Liver (tissue), 8 donors: ENCODE measurements at regions not wholly inside any gene's neighbourhood (a gene's known extent, or its start where the extent isn't known, plus 50 kb on each side); places are given as distances from the start of the nearest gene placed in this dataset.

Source experiments
- DNase-seq: peaks from one replicate; pipeline ENCODE4 v3.0.0-alpha.2; 2017; ENCODE audit warnings: low spot score
- H3K27ac ChIP-seq, 2 donors: one replicate each; pipeline ENCODE4 v1.7.0; 2013; ENCODE audit warnings: inconsistent platforms in 2 of 2, low read length in 2 of 2, control low read depth in 1 of 2, low read depth in 1 of 2, mild to moderate bottlenecking in 1 of 2
- H3K27me3 ChIP-seq, 4 donors: one replicate each; pipeline versions ENCODE4 v1.6.1 to v1.7.0; 2013; ENCODE audit warnings: low read length in 3 of 4, inconsistent platforms in 1 of 4, mild to moderate bottlenecking in 1 of 4, moderate library complexity in 1 of 4; ENCODE audit not compliant: control insufficient read depth in 4 of 4, insufficient read depth in 4 of 4
- H3K36me3 ChIP-seq, 4 donors: one replicate each; pipeline versions ENCODE4 v1.6.1 to v1.7.0; 2013; ENCODE audit warnings: low read length in 3 of 4, mild to moderate bottlenecking in 3 of 4, low read depth in 1 of 4, moderate library complexity in 1 of 4; ENCODE audit not compliant: control insufficient read depth in 4 of 4, insufficient read depth in 3 of 4
- H3K4me1 ChIP-seq, 4 donors: one replicate each; pipeline versions ENCODE4 v1.6.1 to v1.7.0; 2013; ENCODE audit warnings: low read length in 3 of 4, mild to moderate bottlenecking in 3 of 4, moderate library complexity in 1 of 4; ENCODE audit not compliant: control insufficient read depth in 4 of 4, insufficient read depth in 4 of 4
- H3K4me3 ChIP-seq, 3 donors: one replicate each; pipeline versions ENCODE4 v1.6.1 to v1.7.0; 2013; ENCODE audit warnings: low read length in 3 of 3, control low read depth in 1 of 3, low read depth in 1 of 3, mild to moderate bottlenecking in 1 of 3
- H3K9ac ChIP-seq, 2 donors: one replicate each; pipeline ENCODE4 v1.7.0; 2013; ENCODE audit warnings: low read length in 2 of 2, mild to moderate bottlenecking in 2 of 2, moderate library complexity in 2 of 2, control low read depth in 1 of 2, low read depth in 1 of 2
- H3K9me3 ChIP-seq, 4 donors: one replicate each; pipeline versions ENCODE4 v1.6.1 to v1.7.0; 2013; ENCODE audit warnings: low read length in 3 of 4; ENCODE audit not compliant: control insufficient read depth in 4 of 4
- EGR1 ChIP-seq, 2 donors: IDR thresholded peaks; 2 replicates each; pipeline ENCODE4 v1.6.1; 2016 to 2018; ENCODE audit warnings: antibody characterized with exemption in 2 of 2, low read depth in 2 of 2
- FOXA1 ChIP-seq: IDR thresholded peaks from 2 replicates; pipeline ENCODE4 v1.6.1; 2016; ENCODE audit warnings: antibody characterized with exemption
- FOXA2 ChIP-seq: IDR thresholded peaks from 2 replicates; pipeline ENCODE4 v1.6.1; 2016; ENCODE audit warnings: antibody characterized with exemption
- GABPA ChIP-seq, 2 donors: IDR thresholded peaks in 1 of 2; conservative IDR thresholded peaks in 1 of 2; 2 replicates each; pipeline ENCODE4 v1.6.1; 2016; ENCODE audit warnings: antibody characterized with exemption in 2 of 2, mild to moderate bottlenecking in 1 of 2, moderate library complexity in 1 of 2
- HNF4A ChIP-seq, 2 donors: conservative IDR thresholded peaks; 2 replicates each; pipeline ENCODE4 v1.6.1; 2016; ENCODE audit warnings: antibody characterized with exemption in 2 of 2, mild to moderate bottlenecking in 2 of 2
- HNF4G ChIP-seq: IDR thresholded peaks from 2 replicates; pipeline ENCODE4 v1.6.1; 2016; ENCODE audit warnings: antibody characterized with exemption
- JUND ChIP-seq, 2 donors: IDR thresholded peaks; 2 replicates each; pipeline ENCODE4 v1.6.1; 2016; ENCODE audit warnings: antibody characterized with exemption in 2 of 2
- RAD21 ChIP-seq, 2 donors: IDR thresholded peaks; 2 replicates each; pipeline ENCODE4 v1.6.1; 2016; ENCODE audit warnings: antibody characterized with exemption in 2 of 2, mild to moderate bottlenecking in 2 of 2
- REST ChIP-seq: IDR thresholded peaks from 2 replicates; pipeline ENCODE4 v1.6.1; 2016; ENCODE audit warnings: antibody characterized with exemption, mild to moderate bottlenecking
- RXRA ChIP-seq, 2 donors: IDR thresholded peaks; 2 replicates each; pipeline ENCODE4 v1.6.1; 2017 to 2018; ENCODE audit warnings: antibody characterized with exemption in 2 of 2, mild to moderate bottlenecking in 1 of 2
- SP1 ChIP-seq: IDR thresholded peaks from 2 replicates; pipeline ENCODE4 v1.6.1; 2018; ENCODE audit warnings: antibody characterized with exemption, mild to moderate bottlenecking
- TAF1 ChIP-seq: conservative IDR thresholded peaks from 2 replicates; pipeline ENCODE4 v1.6.1; 2016; ENCODE audit warnings: antibody characterized with exemption, mild to moderate bottlenecking
- YY1 ChIP-seq: IDR thresholded peaks from 2 replicates; pipeline ENCODE4 v1.6.1; 2016; ENCODE audit warnings: antibody characterized with exemption, mild to moderate bottlenecking
- WGBS: extraction: QIAGEN DNeasy Blood & Tissue Kit; methylation state at CpG from one replicate; pipeline ENCODE4 v1.1.7; 2013; 5-methylcytosine and 5-hydroxymethylcytosine counted together
- TF ChIP-seq, protein P1 (sequence below): IDR thresholded peaks from 2 replicates; pipeline ENCODE4 v1.6.1; 2016; ENCODE audit warnings: antibody characterized with exemption
- TF ChIP-seq, protein P2 (sequence below): IDR thresholded peaks from 2 replicates; pipeline ENCODE4 v1.6.1; 2016; ENCODE audit warnings: antibody characterized with exemption
- TF ChIP-seq, protein P3 (sequence below): IDR thresholded peaks from 2 replicates; pipeline ENCODE4 v1.6.1; 2016; ENCODE audit warnings: antibody characterized with exemption
- TF ChIP-seq, protein P4 (sequence below): fragments of 150-350 bp; IDR thresholded peaks from 2 replicates; pipeline ENCODE4 v1.5.1; 2017; ENCODE audit warnings: improper control_type of control experiment, low read depth, low read length; ENCODE audit not compliant: missing input control
- donor health status: healthy.
- donor health status: healthy.
- donor health status: healthy.
- donor health status: healthy.
- donor health status: healthy.

- TF ChIP-seq TAF1 (no peak), REST (no peak), JUND (IDR thresholded peaks at IDR 0.05) (no peak), HNF4A (conservative IDR thresholded peaks at IDR 0.05) (no peak)
- WGBS: 52% methylated on average over 1 of the region's 1 CpG
- no peak overlapping the region for H3K4me3 ChIP-seq
- H3K36me3 ChIP-seq: no peaks in the 10 kb centered on the region
- no peak for DNase-seq
- H3K9ac ChIP-seq: no peak overlapping the region
- no peaks in the 10 kb centered on the region for H3K9me3 ChIP-seq
- H3K4me1 ChIP-seq: no peaks in the 10 kb centered on the region
- H3K27ac ChIP-seq: no peak overlapping the region
- H3K27me3 ChIP-seq: no peaks in the 10 kb centered on the region
Observed at GRCh38 chr7:21175714-21176113, 252.2 kb upstream of the SP4 start.

DNA sequence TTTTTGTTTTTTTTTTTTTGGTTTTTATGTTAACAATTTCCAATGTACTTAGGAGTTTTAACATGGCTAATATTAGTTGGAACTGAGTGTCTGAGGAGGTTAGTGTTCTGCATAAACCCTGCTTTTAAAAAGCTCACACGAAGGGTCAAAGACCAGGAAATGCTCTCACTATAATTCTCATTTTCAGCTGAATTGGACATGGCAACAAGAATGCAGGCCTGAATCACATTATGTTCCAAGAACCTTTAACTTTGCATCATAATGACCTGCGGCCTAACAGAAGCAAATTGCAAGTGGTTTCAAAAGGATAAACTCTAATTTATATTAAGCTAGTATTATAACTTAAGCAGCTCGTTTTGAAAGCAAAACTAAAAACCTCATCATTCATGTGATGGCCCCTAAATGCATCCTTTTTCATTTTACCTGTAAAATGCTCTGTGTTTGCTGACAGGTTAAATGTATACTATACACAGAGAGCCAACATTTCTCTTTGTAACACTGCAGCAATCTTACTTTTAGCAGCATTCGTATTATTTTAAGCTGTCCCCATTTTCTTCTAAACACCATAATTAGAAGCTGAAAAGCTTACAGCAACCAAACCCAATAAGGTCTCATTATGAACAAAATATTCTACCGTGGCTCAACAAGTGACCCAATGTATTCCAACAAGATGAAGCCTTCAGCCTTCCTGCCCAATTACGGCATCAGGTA, 242.8 kb upstream of the SP4 start:
- no peaks in the 10 kb centered on the region for H3K4me1 ChIP-seq
- no peak overlapping the region for H3K9ac ChIP-seq
- TF ChIP-seq FOXA2 (no peak), TAF1 (no peak), SP1 (no peak), JUND (IDR thresholded peaks at IDR 0.05) (no peak), GABPA (IDR thresholded peaks at IDR 0.05 in 1 of 2, conservative IDR thresholded peaks at IDR 0.05 in 1 of 2) (no peak), HNF4A (conservative IDR thresholded peaks at IDR 0.05) (no peak), HNF4G (no peak), EGR1 (IDR thresholded peaks at IDR 0.05; ENCODE audit: low read depth in 2 of 2) (no peak), RXRA (IDR thresholded peaks at IDR 0.05) (no peak), RAD21 (IDR thresholded peaks at IDR 0.05) (no peak), FOXA1 (no peak), YY1 (no peak), REST (no peak)
- TF ChIP-seq, protein P1, sequence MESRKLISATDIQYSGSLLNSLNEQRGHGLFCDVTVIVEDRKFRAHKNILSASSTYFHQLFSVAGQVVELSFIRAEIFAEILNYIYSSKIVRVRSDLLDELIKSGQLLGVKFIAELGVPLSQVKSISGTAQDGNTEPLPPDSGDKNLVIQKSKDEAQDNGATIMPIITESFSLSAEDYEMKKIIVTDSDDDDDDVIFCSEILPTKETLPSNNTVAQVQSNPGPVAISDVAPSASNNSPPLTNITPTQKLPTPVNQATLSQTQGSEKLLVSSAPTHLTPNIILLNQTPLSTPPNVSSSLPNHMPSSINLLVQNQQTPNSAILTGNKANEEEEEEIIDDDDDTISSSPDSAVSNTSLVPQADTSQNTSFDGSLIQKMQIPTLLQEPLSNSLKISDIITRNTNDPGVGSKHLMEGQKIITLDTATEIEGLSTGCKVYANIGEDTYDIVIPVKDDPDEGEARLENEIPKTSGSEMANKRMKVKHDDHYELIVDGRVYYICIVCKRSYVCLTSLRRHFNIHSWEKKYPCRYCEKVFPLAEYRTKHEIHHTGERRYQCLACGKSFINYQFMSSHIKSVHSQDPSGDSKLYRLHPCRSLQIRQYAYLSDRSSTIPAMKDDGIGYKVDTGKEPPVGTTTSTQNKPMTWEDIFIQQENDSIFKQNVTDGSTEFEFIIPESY: no peak
- TF ChIP-seq, protein P2, sequence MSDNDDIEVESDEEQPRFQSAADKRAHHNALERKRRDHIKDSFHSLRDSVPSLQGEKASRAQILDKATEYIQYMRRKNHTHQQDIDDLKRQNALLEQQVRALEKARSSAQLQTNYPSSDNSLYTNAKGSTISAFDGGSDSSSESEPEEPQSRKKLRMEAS: no peak
- TF ChIP-seq, protein P3, sequence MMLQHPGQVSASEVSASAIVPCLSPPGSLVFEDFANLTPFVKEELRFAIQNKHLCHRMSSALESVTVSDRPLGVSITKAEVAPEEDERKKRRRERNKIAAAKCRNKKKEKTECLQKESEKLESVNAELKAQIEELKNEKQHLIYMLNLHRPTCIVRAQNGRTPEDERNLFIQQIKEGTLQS: no peak
- TF ChIP-seq, protein P4, sequence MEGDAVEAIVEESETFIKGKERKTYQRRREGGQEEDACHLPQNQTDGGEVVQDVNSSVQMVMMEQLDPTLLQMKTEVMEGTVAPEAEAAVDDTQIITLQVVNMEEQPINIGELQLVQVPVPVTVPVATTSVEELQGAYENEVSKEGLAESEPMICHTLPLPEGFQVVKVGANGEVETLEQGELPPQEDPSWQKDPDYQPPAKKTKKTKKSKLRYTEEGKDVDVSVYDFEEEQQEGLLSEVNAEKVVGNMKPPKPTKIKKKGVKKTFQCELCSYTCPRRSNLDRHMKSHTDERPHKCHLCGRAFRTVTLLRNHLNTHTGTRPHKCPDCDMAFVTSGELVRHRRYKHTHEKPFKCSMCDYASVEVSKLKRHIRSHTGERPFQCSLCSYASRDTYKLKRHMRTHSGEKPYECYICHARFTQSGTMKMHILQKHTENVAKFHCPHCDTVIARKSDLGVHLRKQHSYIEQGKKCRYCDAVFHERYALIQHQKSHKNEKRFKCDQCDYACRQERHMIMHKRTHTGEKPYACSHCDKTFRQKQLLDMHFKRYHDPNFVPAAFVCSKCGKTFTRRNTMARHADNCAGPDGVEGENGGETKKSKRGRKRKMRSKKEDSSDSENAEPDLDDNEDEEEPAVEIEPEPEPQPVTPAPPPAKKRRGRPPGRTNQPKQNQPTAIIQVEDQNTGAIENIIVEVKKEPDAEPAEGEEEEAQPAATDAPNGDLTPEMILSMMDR: no peak
- H3K4me3 ChIP-seq: no peak overlapping the region
- no peak for DNase-seq
- H3K36me3 ChIP-seq: no peaks in the 10 kb centered on the region
- H3K9me3 ChIP-seq: no peaks in the 10 kb centered on the region
- no peak overlapping the region for H3K27ac ChIP-seq
- WGBS: 60% methylated on average over 6 of the region's 6 CpGs
- H3K27me3 ChIP-seq: no peaks in the 10 kb centered on the region
